ENCODE measurements at regions not wholly inside any gene's neighbourhood (a gene's known extent, or its start where the extent isn't known, plus 50 kb on each side); places are given as distances from the start of the nearest gene placed in this dataset.

- TF ChIP-seq CTCF (IDR thresholded peaks at IDR 0.05; ENCODE audit: low read depth, low read length, poor library complexity, severe bottlenecking) (no peak), EZH2phosphoT487 (IDR thresholded peaks at IDR 0.05; ENCODE audit: borderline replicate concordance, low read length) (no peak)
These were observed 92.1 kb upstream of the COL21A1 start for GRCh38 chr6:56339524-56339923.
